HG03378 (cell line): ENCODE measurements at regions not wholly inside any gene's neighbourhood (a gene's known extent, or its start where the extent isn't known, plus 50 kb on each side); places are given as distances from the start of the nearest gene placed in this dataset.

Experiments used
- ATAC-seq: cut with Tn5 transposase; IDR thresholded peaks from one replicate; pipeline ENCODE4 v1.9.1; 2021; ENCODE audit warnings: mild to moderate bottlenecking, moderate library complexity; ENCODE audit not compliant: unreplicated experiment

DNA sequence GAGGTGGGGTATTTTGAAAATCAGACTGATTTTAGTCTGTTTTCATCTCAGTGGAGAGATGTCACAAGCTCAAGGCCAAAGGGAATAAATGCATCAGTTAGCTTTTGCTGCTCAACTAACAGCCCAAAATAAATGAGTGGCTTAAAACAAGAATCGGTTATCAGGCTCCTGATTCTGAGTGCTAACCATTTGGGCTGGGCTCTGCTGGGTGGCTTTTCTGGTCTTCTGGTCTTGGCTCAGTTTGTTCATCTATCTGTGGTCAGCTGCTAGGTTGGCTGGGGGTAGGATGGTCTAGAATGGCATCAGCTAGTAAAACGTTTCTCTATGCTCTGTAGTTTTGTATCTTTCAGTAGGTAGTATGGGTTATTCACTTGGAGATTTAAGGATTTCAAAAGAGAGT, 357.5 kb upstream of the JAG1 start:
- no peak for ATAC-seq

- no peak for ATAC-seq
These were observed 358.8 kb upstream of the JAG1 start for GRCh38 chr20:11032611-11033010.

DNA sequence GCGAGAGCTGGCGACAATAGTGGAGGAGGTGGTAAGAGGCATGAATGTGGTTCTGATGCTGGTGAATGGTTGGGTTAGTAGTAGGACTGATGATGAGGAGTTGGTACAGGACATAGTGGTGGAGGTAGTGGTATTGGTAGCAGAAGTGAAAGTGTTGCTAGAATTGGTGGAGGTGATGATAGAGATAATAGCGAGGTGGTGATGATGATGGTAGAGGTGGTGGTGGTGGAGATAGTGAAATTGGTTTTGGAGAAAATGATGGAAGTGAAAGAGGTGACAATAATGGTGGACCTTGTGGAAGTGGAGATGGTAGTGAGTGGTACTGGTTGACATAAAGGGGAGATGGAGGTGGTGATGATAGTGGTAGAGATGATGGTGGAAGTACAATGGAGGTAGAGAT, 360.2 kb upstream of the JAG1 start:
- ATAC-seq = no peak

- no peak for ATAC-seq
These were observed 361.4 kb upstream of the JAG1 start for GRCh38 chr20:11035211-11035610.

- no peak for ATAC-seq
These were observed 367.6 kb upstream of the JAG1 start for GRCh38 chr20:11041396-11041795.

DNA sequence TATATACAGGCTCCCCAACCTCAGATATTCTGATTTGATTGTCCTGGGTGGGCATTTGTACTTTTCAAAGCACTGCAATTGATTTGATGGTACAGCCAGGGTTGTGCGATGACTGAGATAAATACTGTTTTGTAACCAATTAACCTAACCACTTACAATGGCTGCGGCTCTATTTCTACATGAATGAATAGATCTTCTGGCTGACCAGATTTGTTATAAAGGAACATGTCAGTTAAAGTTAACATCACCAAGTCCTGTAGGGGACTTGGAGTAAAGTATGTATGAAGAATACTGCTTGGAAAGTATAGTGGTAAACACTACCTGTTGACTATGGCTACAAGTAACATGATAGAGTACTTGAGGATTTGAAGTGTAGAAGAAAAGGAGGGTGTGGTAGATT, 369.2 kb upstream of the JAG1 start:
- no peak for ATAC-seq

GRCh38 chr20:11044561-11044960, 370.8 kb upstream of the JAG1 start:
- ATAC-seq = no peak

GRCh38 chr20:11045412-11046175, 371.8 kb upstream of the JAG1 start:
- ATAC-seq = no peak

DNA sequence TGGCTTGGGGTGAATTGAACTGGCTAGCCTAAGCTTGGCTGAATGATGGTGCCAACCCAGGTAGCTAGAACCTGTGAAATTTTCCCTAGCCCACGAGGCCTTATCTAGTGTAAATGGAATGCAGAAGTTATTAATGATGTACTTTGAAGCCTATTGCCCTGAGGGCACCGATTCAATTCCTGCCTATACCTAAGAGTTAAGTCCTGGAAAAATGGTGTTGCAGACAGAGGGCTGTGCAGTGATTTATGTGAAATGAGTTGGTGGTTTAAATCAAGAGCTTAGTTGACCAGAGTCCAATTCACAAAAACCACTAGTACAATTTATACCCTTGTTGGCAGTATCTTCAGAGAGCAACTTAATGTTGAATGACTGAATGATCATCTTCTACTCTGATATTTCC, 373.8 kb upstream of the JAG1 start:
- ATAC-seq = no peak

- ATAC-seq = no peak
These were observed 374.9 kb upstream of the JAG1 start for GRCh38 chr20:11048739-11049138.

DNA sequence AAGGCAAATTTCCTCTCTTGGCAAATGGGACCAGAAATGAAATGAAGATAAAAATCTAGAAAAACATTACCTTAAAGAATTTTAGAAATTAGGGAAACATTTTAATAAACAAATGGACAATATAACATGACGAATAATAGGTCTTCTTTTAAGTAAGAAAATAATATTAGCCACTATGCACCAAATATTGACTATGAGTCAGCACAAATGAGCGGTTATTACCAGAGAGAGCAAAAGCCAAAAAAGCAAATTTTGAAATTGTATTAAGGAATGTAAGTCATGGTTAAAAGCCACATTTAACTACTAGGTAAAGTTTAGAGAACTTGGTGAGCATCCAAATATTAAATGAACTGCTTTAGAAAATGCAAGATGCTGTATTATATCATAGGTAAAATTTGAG, 376.6 kb upstream of the JAG1 start:
- ATAC-seq = no peak

DNA sequence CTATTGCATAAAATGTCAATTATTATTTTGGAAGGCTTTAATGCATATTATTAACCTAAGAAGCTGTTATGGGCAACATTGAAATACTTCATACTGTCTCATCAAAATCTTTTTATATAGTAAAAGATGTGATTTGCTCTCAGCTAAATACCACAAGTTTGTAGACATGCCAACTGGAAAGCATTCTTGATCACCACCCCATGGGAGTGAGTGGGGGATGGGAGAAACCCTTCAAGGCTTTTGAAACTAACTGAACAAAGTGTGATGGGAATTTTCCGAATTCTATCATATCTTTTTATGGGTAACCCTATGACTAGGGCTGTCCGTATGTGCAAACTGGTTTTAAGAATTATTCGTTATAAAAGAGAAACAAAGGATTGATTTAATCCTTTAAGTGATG, 377.3 kb upstream of the JAG1 start:
- no peak for ATAC-seq

DNA sequence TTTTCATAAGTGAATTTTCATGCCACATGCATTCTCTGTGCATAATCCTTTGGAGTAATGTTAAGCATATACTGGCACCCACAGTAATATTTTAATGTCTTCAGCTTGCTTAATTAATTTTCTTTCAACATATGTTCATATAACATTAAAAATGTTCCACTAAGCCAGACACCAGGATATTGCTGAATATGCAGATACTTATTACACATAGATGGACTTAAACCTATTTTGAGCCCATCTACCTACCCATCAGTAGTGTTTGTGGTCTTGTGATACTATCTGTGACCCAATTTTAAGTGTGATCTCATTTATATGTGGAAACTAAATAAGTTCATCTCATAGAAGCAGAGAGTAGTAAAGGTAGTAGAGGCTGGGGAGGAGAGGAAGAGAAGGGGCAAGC, 379.5 kb upstream of the JAG1 start:
- no peak for ATAC-seq

- no peak for ATAC-seq
These were observed 380.6 kb upstream of the JAG1 start for GRCh38 chr20:11054266-11054993.

DNA sequence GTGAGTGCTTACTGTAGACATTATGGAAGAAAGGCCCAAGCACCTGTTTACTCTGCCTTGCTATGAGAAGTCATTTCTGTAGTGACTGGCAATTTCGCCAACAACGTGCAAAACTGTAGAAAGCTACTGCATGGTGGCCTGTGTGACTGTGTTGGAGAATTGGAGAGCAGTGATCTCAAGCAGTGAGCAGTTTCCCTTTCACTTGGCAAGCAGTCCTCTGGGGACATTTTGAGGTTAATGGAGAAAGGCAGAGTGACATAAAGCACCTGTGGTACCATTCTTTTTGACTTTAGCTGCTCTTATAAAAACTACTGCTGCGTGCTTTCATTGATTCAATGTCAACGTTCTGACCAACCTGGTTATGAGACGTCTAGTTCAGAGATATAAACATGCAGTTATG, 382.6 kb upstream of the JAG1 start:
- ATAC-seq = no peak

- no peak for ATAC-seq
These were observed 383.8 kb upstream of the JAG1 start for GRCh38 chr20:11057624-11058023.

GRCh38 chr20:11059659-11060058, 385.9 kb upstream of the JAG1 start:
- no peak for ATAC-seq

- no peak for ATAC-seq
These were observed 386.8 kb upstream of the JAG1 start for GRCh38 chr20:11060423-11061185.

- ATAC-seq = no peak
These were observed 389.6 kb upstream of the JAG1 start for GRCh38 chr20:11063444-11063843.

- no peak for ATAC-seq
These were observed 391.1 kb upstream of the JAG1 start for GRCh38 chr20:11064946-11065345.

- ATAC-seq = no peak
These were observed 393.6 kb upstream of the JAG1 start for GRCh38 chr20:11067359-11067758.

GRCh38 chr20:11072982-11073381, 399.2 kb upstream of the JAG1 start:
- ATAC-seq = no peak
